SK-N-SH (cell line): ENCODE measurements at regions not wholly inside any gene's neighbourhood (a gene's known extent, or its start where the extent isn't known, plus 50 kb on each side); places are given as distances from the start of the nearest gene placed in this dataset.

Experiments used
- CTCF ChIA-PET: fragments of 300-600, 350-600 bp; formaldehyde crosslinking; extraction: SDS; loops from one replicate; lab custom pipeline; 2021; lab: Yijun Ruan, JAX
- POLR2A ChIA-PET: fragments of 350-600 bp; sonication (Branson Sonifier 250); formaldehyde crosslinking; extraction: SDS; loops from one replicate; lab custom pipeline; 2020; ENCODE audit warnings: antibody characterized with exemption, inconsistent platforms; lab: Yijun Ruan, JAX
- DNase-seq: peaks from one replicate; pipeline ENCODE4 v3.0.0; 2012
- H2AFZ ChIP-seq: fragments of 200-600 bp; sonication (generic); 2 replicates; pipeline ENCODE4 v1.8.1; 2016; ENCODE audit warnings: antibody characterized with exemption, mild to moderate bottlenecking, low read depth
- H3F3A ChIP-seq: fragments of 200-600 bp; sonication (generic); replicated peaks from 2 replicates; pipeline ENCODE3; 2016; ENCODE audit warnings: antibody characterized with exemption, mild to moderate bottlenecking; ENCODE audit not compliant: insufficient read depth
- H3K27ac ChIP-seq, 2 experiments: fragments of 200-500 bp in 1 of 2; fragments of 200-600 bp in 1 of 2; sonication (Bioruptor generic) in 1 of 2; sonication (generic), shearing (Covaris generic) in 1 of 2; 2 replicates each; pipeline versions ENCODE4 v1.5.1 to v1.6.1; 2014 to 2016; ENCODE audit warnings: low read depth in 2 of 2, inconsistent platforms in 1 of 2, low read length in 1 of 2, mild to moderate bottlenecking in 1 of 2, mixed read lengths in 1 of 2
- H3K27me3 ChIP-seq: fragments of 200-600 bp; sonication (generic), shearing (Covaris generic); 2 replicates; pipeline ENCODE4 v1.6.1; 2016; ENCODE audit warnings: mixed run types; ENCODE audit not compliant: insufficient read depth
- H3K36me3 ChIP-seq, 2 experiments: fragments of 200-500 bp in 1 of 2; fragments of 200-600 bp in 1 of 2; sonication (Bioruptor generic) in 1 of 2; sonication (generic) in 1 of 2; replicated peaks in 1 of 2; 2 replicates each; pipeline versions ENCODE3 to v1.5.1; 2014 to 2016; ENCODE audit warnings: low read length in 1 of 2, mild to moderate bottlenecking in 1 of 2; ENCODE audit not compliant: insufficient read depth in 2 of 2, control insufficient read depth in 1 of 2
- H3K4me1 ChIP-seq, 2 experiments: fragments of 200-500 bp in 1 of 2; fragments of 200-600 bp in 1 of 2; sonication (Bioruptor generic) in 1 of 2; sonication (generic), shearing (Covaris generic) in 1 of 2; 2 replicates each; pipeline versions ENCODE4 v1.5.1 to v1.6.1; 2014 to 2016; ENCODE audit warnings: low read depth in 1 of 2, low read length in 1 of 2, mixed run types in 1 of 2; ENCODE audit not compliant: insufficient read depth in 2 of 2, control insufficient read depth in 1 of 2
- H3K4me2 ChIP-seq: fragments of 200-600 bp; sonication (generic), shearing (Covaris generic); 2 replicates; pipeline ENCODE4 v1.6.1; 2017; ENCODE audit warnings: mixed run types
- H3K4me3 ChIP-seq, 2 experiments: fragments of 200-500 bp in 1 of 2; fragments of 200-600 bp in 1 of 2; sonication (Bioruptor generic) in 1 of 2; sonication (generic), shearing (Covaris generic) in 1 of 2; 2 replicates each; pipeline versions ENCODE4 v1.5.1 to v1.8.1; 2014 to 2016; ENCODE audit warnings: low read depth in 2 of 2, inconsistent platforms in 1 of 2, low read length in 1 of 2, mild to moderate bottlenecking in 1 of 2, mixed read lengths in 1 of 2, moderate library complexity in 1 of 2
- H3K79me2 ChIP-seq: fragments of 200-600 bp; sonication (generic); 2 replicates; pipeline ENCODE4 v1.8.1; 2017; ENCODE audit warnings: mild to moderate bottlenecking; ENCODE audit not compliant: insufficient read depth
- H3K9ac ChIP-seq: fragments of 200-600 bp; sonication (generic); 2 replicates; pipeline ENCODE4 v1.6.1; 2017; ENCODE audit warnings: mixed run types
- H3K9me2 ChIP-seq: fragments of 200-600 bp; sonication (generic); 2 replicates; pipeline ENCODE4 v1.6.1; 2017; ENCODE audit warnings: mixed run types
- H3K9me3 ChIP-seq: fragments of 200-600 bp; sonication (generic); 2 replicates; pipeline ENCODE4 v1.6.1; 2017; ENCODE audit warnings: mixed run types, mild to moderate bottlenecking, moderate library complexity
- H4K20me1 ChIP-seq: fragments of 200-600 bp; sonication (generic); 2 replicates; pipeline ENCODE4 v1.6.1; 2017; ENCODE audit warnings: mild to moderate bottlenecking, mixed run types; ENCODE audit not compliant: insufficient read depth
- CTCF ChIP-seq: fragments of 200-600 bp; sonication (generic); IDR thresholded peaks from 2 replicates; pipeline ENCODE4 v1.6.1; 2017; ENCODE audit warnings: antibody characterized with exemption, mild to moderate bottlenecking, moderate library complexity
- EP300 ChIP-seq, 2 experiments: IDR thresholded peaks; 2 replicates each; pipeline versions ENCODE4 v1.4.0 to v1.6.1; 2012; ENCODE audit warnings: borderline replicate concordance in 1 of 2, low read depth in 1 of 2, low read length in 1 of 2
- GABPA ChIP-seq: IDR thresholded peaks from 2 replicates; pipeline ENCODE4 v1.4.0; 2012; ENCODE audit warnings: low read depth, mild to moderate bottlenecking
- MAX ChIP-seq: IDR thresholded peaks from 2 replicates; pipeline ENCODE4 v1.4.0; 2012; ENCODE audit warnings: low read depth
- MEF2A ChIP-seq: IDR thresholded peaks from 2 replicates; pipeline ENCODE4 v1.4.0; 2012; ENCODE audit warnings: low read depth, borderline replicate concordance
- POLR2AphosphoS5 ChIP-seq: IDR thresholded peaks from 2 replicates; pipeline ENCODE4 v1.6.1; 2012; ENCODE audit warnings: low read depth, low read length
- RCOR1 ChIP-seq: fragments of 150-350 bp; IDR thresholded peaks from 2 replicates; pipeline ENCODE4 v1.6.1; 2017; ENCODE audit warnings: antibody characterized with exemption, low read length
- RFX5 ChIP-seq: IDR thresholded peaks from 2 replicates; pipeline ENCODE4 v1.6.1; 2012; ENCODE audit warnings: mild to moderate bottlenecking, improper control_type of control experiment, low read length
- TCF12 ChIP-seq: IDR thresholded peaks from 2 replicates; pipeline ENCODE4 v1.4.0; 2012
- TEAD4 ChIP-seq: IDR thresholded peaks from 2 replicates; pipeline ENCODE4 v1.4.0; 2012; ENCODE audit warnings: mild to moderate bottlenecking, borderline replicate concordance; ENCODE audit not compliant: insufficient read depth
- USF1 ChIP-seq: IDR thresholded peaks from 2 replicates; pipeline ENCODE4 v1.4.0; 2012; ENCODE audit warnings: low read depth, borderline replicate concordance
- WGBS: methylation state at CpG from one replicate; pipeline ENCODE4 v1.1.6; 2017; ENCODE audit warnings: low lambda C conversion rate; 5-methylcytosine and 5-hydroxymethylcytosine counted together

- H3K9me2 ChIP-seq: no peaks in the 10 kb centered on the region
- WGBS: 0% methylated on average over 2 of the region's 2 CpGs
Observed at GRCh38 chrX:56503941-56504673, 59.3 kb upstream of the UBQLN2 start.

GRCh38 chrX:56505866-56506265 is 57.6 kb upstream of the UBQLN2 start:
- TF ChIP-seq MAX: no peak
- TF ChIP-seq MEF2A: no peak
- TF ChIP-seq RFX5: no peak
- TF ChIP-seq EP300 (IDR thresholded peaks at IDR 0.05; ENCODE audit: borderline replicate concordance in 1 of 2, low read depth in 1 of 2, low read length in 1 of 2): no peak
- no peak for TF ChIP-seq TCF12
- no peak for TF ChIP-seq CTCF
- no peak for TF ChIP-seq TEAD4
- TF ChIP-seq RCOR1: no peak
- TF ChIP-seq USF1: no peak
- TF ChIP-seq GABPA: no peak
- Histone ChIP-seq H3K4me1 (no peaks in the 10 kb centered on the region), H3K36me3 (no peaks in the 10 kb centered on the region), H3K27me3 (no peaks in the 10 kb centered on the region), H3K4me2 (no peak overlapping the region), H3F3A (no peaks in the 10 kb centered on the region), H3K9ac (no peak overlapping the region), H3K9me3 (no peaks in the 10 kb centered on the region), H3K27ac (no peak overlapping the region), H3K4me3 (no peak overlapping the region), H3K9me2 (no peaks in the 10 kb centered on the region), H4K20me1 (no peaks in the 10 kb centered on the region), H2AFZ (no peak overlapping the region), H3K79me2 (no peaks in the 10 kb centered on the region)
- no peak for DNase-seq
- ChIA-PET CTCF (no interaction called here), POLR2A (no interaction called here)
- WGBS: 25% methylated on average over 2 of the region's 4 CpGs

More at GRCh38 chrX:56503941-56504673, 59.3 kb upstream of the UBQLN2 start:
- H3F3A ChIP-seq: no peaks in the 10 kb centered on the region
- no peaks in the 10 kb centered on the region for H3K79me2 ChIP-seq
- ChIA-PET CTCF (interaction anchor here (0.9 to 1.6 kb wide), 2 partner anchors 13 to 94 kb away, joined by 3 to 6 read pairs; no protein-coding TSS in a partner anchor), POLR2A (no interaction called here)
- H4K20me1 ChIP-seq: no peaks in the 10 kb centered on the region
- no peak for DNase-seq
- H3K9ac ChIP-seq: no peak overlapping the region
- H3K27ac ChIP-seq: no peak overlapping the region
- H3K9me3 ChIP-seq: no peaks in the 10 kb centered on the region
- no peaks in the 10 kb centered on the region for H3K4me1 ChIP-seq
- TF ChIP-seq RFX5 (no peak), POLR2AphosphoS5 (no peak)
- no peaks in the 10 kb centered on the region for H3K27me3 ChIP-seq
- no peak overlapping the region for H2AFZ ChIP-seq
- H3K4me3 ChIP-seq: no peak overlapping the region
- H3K4me2 ChIP-seq: no peak overlapping the region
- no peaks in the 10 kb centered on the region for H3K36me3 ChIP-seq
